K562 (cell line): ENCODE measurements at regions not wholly inside any gene's neighbourhood (a gene's known extent, or its start where the extent isn't known, plus 50 kb on each side); places are given as distances from the start of the nearest gene placed in this dataset.

Source experiments
- ATAC-seq: fragments of 200-7000 bp; cut with Tn5 transposase; 3 replicates; pipeline ENCODE4 v1.9.1; 2020; ENCODE audit warnings: moderate library complexity
- BruUV-seq: library from RNA; stranded (reverse); fragments of 400-500 nt; replicated peaks from 2 replicates; lab custom pipeline; 2021; lab: Mats Ljungman, UMichigan
- CTCF ChIA-PET: fragments of 300-600 bp; formaldehyde crosslinking; extraction: SDS; loops from one replicate; lab custom pipeline; 2021; ENCODE audit warnings: low intra/inter-chr PET ratio; lab: Yijun Ruan, JAX
- POLR2A ChIA-PET: fragments of 300-600, 350-650 bp; sonication (Branson Sonifier 250); formaldehyde crosslinking; extraction: SDS; loops from one replicate; lab custom pipeline; 2021; ENCODE audit warnings: antibody characterized with exemption, inconsistent platforms; lab: Yijun Ruan, JAX
- DNase-seq, 4 experiments: peaks; one replicate each; pipeline versions ENCODE4 v3.0.0 to v3.0.0-alpha.2; 2011 to 2018; ENCODE audit warnings: low spot score in 3 of 4, mixed read lengths in 3 of 4; ENCODE audit errors: extremely low read depth in 1 of 4
- FAIRE-seq: peaks from 2 replicates; lab custom pipeline; 2011; peaks lifted over from hg19 to GRCh38; lab: Jason Lieb, UNC
- H2AFZ ChIP-seq: 2 replicates; pipeline ENCODE4 v1.6.0; 2011; ENCODE audit warnings: low read depth, low read length, control low read depth, inconsistent platforms
- H3K27ac ChIP-seq: fragments of 200-600 bp; 3 replicates; pipeline ENCODE4 v1.8.0; 2011; ENCODE audit warnings: low read depth, mild to moderate bottlenecking, control low read depth, inconsistent platforms, low read length, moderate library complexity, mixed read lengths; ENCODE audit errors: extremely low read depth
- H3K27me3 ChIP-seq, 2 experiments: fragments of 300-600 bp in 1 of 2; 2 replicates in 1 of 2; 3 replicates in 1 of 2; pipeline versions ENCODE4 v1.6.0 to v1.8.0; 2011; ENCODE audit warnings: inconsistent platforms in 2 of 2, low read length in 2 of 2, mild to moderate bottlenecking in 1 of 2, mixed read lengths in 1 of 2, moderate library complexity in 1 of 2; ENCODE audit not compliant: control insufficient read depth in 2 of 2, insufficient read depth in 2 of 2
- H3K36me3 ChIP-seq: fragments of 300-600 bp; 3 replicates; pipeline ENCODE4 v1.8.0; 2011; ENCODE audit warnings: mild to moderate bottlenecking, low read length, inconsistent platforms; ENCODE audit not compliant: control insufficient read depth, insufficient read depth
- H3K4me1 ChIP-seq, 2 experiments: fragments of 200-600 bp in 1 of 2; replicated peaks in 1 of 2; 2 replicates in 1 of 2; 3 replicates in 1 of 2; pipeline versions ENCODE4 v1.5.1 to v1.8.0; 2011; ENCODE audit warnings: inconsistent platforms in 2 of 2, low read length in 2 of 2, mild to moderate bottlenecking in 1 of 2, mixed read lengths in 1 of 2, moderate library complexity in 1 of 2; ENCODE audit not compliant: control insufficient read depth in 2 of 2, insufficient read depth in 2 of 2
- H3K4me2 ChIP-seq: 2 replicates; pipeline ENCODE4 v1.6.1; 2011; ENCODE audit warnings: low read length, control low read depth, inconsistent platforms, mixed read lengths; ENCODE audit not compliant: insufficient read depth
- H3K4me3 ChIP-seq: fragments of 200-600 bp; sonication (generic), shearing (Covaris generic); 2 replicates; pipeline ENCODE4 v1.5.1; 2016; ENCODE audit warnings: control low read depth, inconsistent platforms
- H3K79me2 ChIP-seq: fragments of 200-600 bp; 3 replicates; pipeline ENCODE4 v1.8.0; 2011; ENCODE audit warnings: low read length, inconsistent platforms; ENCODE audit not compliant: control insufficient read depth, insufficient read depth
- H3K9ac ChIP-seq, 2 experiments: 2 replicates each; pipeline versions ENCODE4 v1.6.0 to v1.6.1; 2011; ENCODE audit warnings: low read depth in 2 of 2, low read length in 2 of 2, control low read depth in 1 of 2, inconsistent platforms in 1 of 2, mild to moderate bottlenecking in 1 of 2, mixed read lengths in 1 of 2; ENCODE audit not compliant: insufficient read depth in 1 of 2
- H3K9me1 ChIP-seq: one replicate; pipeline ENCODE4 v1.6.0; 2011; ENCODE audit warnings: inconsistent platforms, mild to moderate bottlenecking, low read length, moderate library complexity; ENCODE audit not compliant: control insufficient read depth, insufficient read depth
- H3K9me3 ChIP-seq: replicated peaks from 2 replicates; pipeline ENCODE4 v1.5.1; 2011; ENCODE audit warnings: low read depth, low read length, inconsistent platforms; ENCODE audit not compliant: control insufficient read depth, insufficient read depth
- H4K20me1 ChIP-seq: replicated peaks from 2 replicates; pipeline ENCODE4 v1.6.1; 2011; ENCODE audit warnings: low read length, inconsistent platforms, mixed read lengths; ENCODE audit not compliant: control insufficient read depth, insufficient read depth
- ATF1 ChIP-seq, 2 experiments: fragments of 450-650 bp in 1 of 2; IDR thresholded peaks; 2 replicates each; pipeline ENCODE4 v1.6.1; 2016; ENCODE audit warnings: missing compliant biosample characterization in 1 of 2, missing genetic modification characterization in 1 of 2
- BACH1 ChIP-seq: fragments of 200-800 bp; sonication (Bioruptor generic); IDR thresholded peaks from 2 replicates; pipeline ENCODE4 v1.6.1; 2016; ENCODE audit warnings: missing genetic modification characterization, missing compliant biosample characterization
- CBX8 ChIP-seq: fragments of 200-600 bp; sonication (generic); IDR thresholded peaks from 2 replicates; pipeline ENCODE4 v1.6.1; 2012; ENCODE audit warnings: borderline replicate concordance, mixed run types, low read depth, mild to moderate bottlenecking, moderate library complexity, mixed read lengths, low read length, control low read depth, inconsistent platforms; ENCODE audit not compliant: poor library complexity, severe bottlenecking; ENCODE audit errors: extremely low read depth
- CC2D1A ChIP-seq: fragments of 450-650 bp; IDR thresholded peaks from 2 replicates; pipeline ENCODE4 v1.6.1; 2017; ENCODE audit warnings: mild to moderate bottlenecking
- DACH1 ChIP-seq: fragments of 450-650 bp; IDR thresholded peaks from 2 replicates; pipeline ENCODE4 v1.6.1; 2018; ENCODE audit not compliant: partially characterized antibody
- EP400 ChIP-seq: fragments of 450-650 bp; IDR thresholded peaks from 2 replicates; pipeline ENCODE4 v1.6.1; 2017; ENCODE audit warnings: antibody characterized with exemption, mild to moderate bottlenecking, moderate library complexity
- GATAD2B ChIP-seq: fragments of 450-650 bp; IDR thresholded peaks from 2 replicates; pipeline ENCODE4 v1.6.1; 2017; ENCODE audit warnings: mild to moderate bottlenecking, borderline replicate concordance
- HDAC1 ChIP-seq, 2 experiments: fragments of 450-650 bp; IDR thresholded peaks; 2 replicates each; pipeline ENCODE4 v1.6.1; 2016 to 2017; ENCODE audit warnings: inconsistent platforms in 1 of 2, mild to moderate bottlenecking in 1 of 2, moderate library complexity in 1 of 2
- HIVEP1 ChIP-seq: fragments of 250-450 bp; sonication (Bioruptor Pico); IDR thresholded peaks from 2 replicates; pipeline ENCODE4 v1.4.0; 2020; ENCODE audit warnings: mild to moderate bottlenecking
- MTA1 ChIP-seq: fragments of 450-650 bp; IDR thresholded peaks from 2 replicates; pipeline ENCODE4 v1.6.1; 2017; ENCODE audit warnings: borderline replicate concordance
- NFIC ChIP-seq: fragments of 450-650 bp; IDR thresholded peaks from 2 replicates; pipeline ENCODE4 v1.6.1; 2017; ENCODE audit warnings: mild to moderate bottlenecking, inconsistent platforms
- NFIX ChIP-seq: fragments of 250-450 bp; sonication (Bioruptor Pico); IDR thresholded peaks from 2 replicates; pipeline ENCODE4 v1.4.0; 2020; ENCODE audit warnings: low read depth, mild to moderate bottlenecking, moderate library complexity
- TRIM24 ChIP-seq, 2 experiments: fragments of 450-650 bp; IDR thresholded peaks; 2 replicates each; pipeline ENCODE4 v1.6.1; 2016
- ZNF445 ChIP-seq: fragments of 250-450 bp; sonication (Bioruptor Pico); IDR thresholded peaks from 2 replicates; pipeline ENCODE4 v1.4.0; 2020; ENCODE audit warnings: low read depth, mild to moderate bottlenecking, moderate library complexity
- WGBS: fragments of 100-300 bp; shearing (Covaris generic); methylation state at CpG from one replicate; pipeline ENCODE4 v1.1.6; 2016; ENCODE audit warnings: low coverage, mixed read lengths; ENCODE audit not compliant: insufficient coverage; ENCODE audit errors: missing lambda C conversion rate; 5-methylcytosine and 5-hydroxymethylcytosine counted together
- in situ Hi-C: fragments of 300-500 bp; cut with MboI; formaldehyde crosslinking; loops from 4 replicates; pipeline ENCODE4 v1.15.0; 2018; ENCODE audit warnings: inconsistent platforms, mixed read lengths
- intact Hi-C: fragments of 100-400 bp; cut with micrococcal nuclease; formaldehyde crosslinking; loops from 2 replicates; pipeline ENCODE4 v1.14.2; 2022
- TF ChIP-seq, protein P1 (sequence below): fragments of 450-650 bp; IDR thresholded peaks from 2 replicates; pipeline ENCODE4 v1.6.1; 2016; ENCODE audit warnings: antibody characterized with exemption

DNA sequence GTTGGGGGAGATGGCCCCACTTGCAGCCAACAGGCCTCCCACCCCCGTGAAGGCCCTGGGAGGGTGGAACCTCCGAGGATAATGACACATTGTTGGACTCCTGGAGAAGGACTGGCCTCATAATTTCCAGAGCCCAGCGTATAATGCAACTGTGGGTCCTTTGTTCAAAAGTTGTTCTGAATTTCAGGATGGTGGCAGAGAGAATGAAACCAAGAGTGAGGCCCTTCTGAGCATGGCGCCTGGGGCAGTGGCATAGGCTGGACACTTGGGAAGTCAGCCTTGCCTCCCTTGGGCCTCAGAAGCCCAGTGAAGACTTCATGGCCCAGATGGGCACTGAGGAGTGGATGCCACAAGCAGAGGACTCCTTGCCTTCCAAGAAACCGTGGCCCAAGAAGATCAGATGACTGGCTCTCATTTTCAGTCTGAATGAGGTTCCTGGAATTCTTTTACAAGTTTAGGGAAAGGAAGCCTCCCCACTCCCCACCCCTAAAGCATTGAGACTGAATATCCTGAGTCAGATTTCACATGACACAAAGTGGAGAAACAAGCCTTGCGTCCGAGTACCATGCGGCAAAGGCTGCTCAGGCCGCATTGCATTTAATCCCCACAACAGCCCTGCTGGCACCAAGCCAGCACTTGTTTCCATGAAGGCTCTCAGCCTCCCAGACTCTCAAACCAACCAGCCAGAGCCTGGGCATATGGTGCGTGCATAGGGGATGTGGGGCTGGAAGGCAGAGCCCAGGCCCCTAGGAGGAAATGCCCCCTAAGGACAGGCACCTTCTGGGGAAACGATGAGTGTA is 96.7 kb upstream of the SMIM23 start:
- Histone ChIP-seq H3K36me3 (no peaks in the 10 kb centered on the region), H3K9me3 (0 out of 2 replicates have a peak, but pooled peaks cover 2% of the 10 kb centered on the region), H4K20me1 (no peaks in the 10 kb centered on the region), H3K79me2 (no peaks in the 10 kb centered on the region), H3K9me1 (no peaks in the 10 kb centered on the region), H3K27me3 (peaks cover 6 to 26% of the 10 kb centered on the region in 2 experiments; a peak in 3 of 5 replicates), H2AFZ (no peak overlapping the region), H3K4me2 (no peak overlapping the region), H3K9ac (no peak overlapping the region), H3K4me3 (no peak overlapping the region), H3K4me1 (no peaks in the 10 kb centered on the region), H3K27ac (no peak overlapping the region)
- no TSS peak for BruUV-seq
- intact Hi-C loops, result no loop called here
- DNase-seq, result peak in 3 of 4 experiments; percentile 3 to 34 (median 34)
- ChIA-PET POLR2A (no interaction called here), CTCF (no interaction called here)
- in situ Hi-C loops, result no loop called here
- WGBS, result 19% methylated on average over 11 of the region's 11 CpGs
- TF ChIP-seq NFIX (peak; percentile 51), ATF1 (CRISPR knock-in tag; IDR thresholded peaks at IDR 0.05) (no peak), ATF1 (tag; IDR thresholded peaks at IDR 0.05) (no peak), NFIC (peak; percentile 92)
- FAIRE-seq, result no peak
- ATAC-seq, result peak; percentile 21; the same call in 1 of the 3 replicates

DNA sequence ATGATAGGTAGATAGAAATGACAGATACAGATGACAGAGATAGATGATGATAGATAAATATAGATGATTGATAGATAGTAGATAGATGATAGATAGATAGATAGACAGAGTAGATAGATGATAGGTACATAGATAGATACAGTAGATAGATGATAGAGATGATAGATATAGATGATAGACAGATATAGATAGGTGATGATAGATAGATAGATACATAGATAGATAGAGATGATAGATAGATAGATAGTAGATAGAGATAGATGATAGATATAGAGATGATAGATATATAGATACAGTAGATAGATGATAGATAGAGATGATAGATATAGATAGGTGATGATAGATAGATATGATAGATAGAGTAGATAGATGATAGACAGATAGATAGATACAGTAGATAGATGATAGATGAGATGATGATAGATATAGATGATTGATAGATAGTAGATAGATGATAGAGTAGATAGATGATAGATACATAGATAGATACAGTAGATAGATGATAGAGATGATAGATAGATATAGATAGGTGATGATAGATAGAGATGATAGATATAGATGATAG is 95.7 kb upstream of the SMIM23 start:
- H3K36me3 ChIP-seq, result no peaks in the 10 kb centered on the region
- peaks cover 6 to 21% of the 10 kb centered on the region in 2 experiments; a peak in 3 of 5 replicates for H3K27me3 ChIP-seq

More for the DNA sequence above, 95.7 kb upstream of the SMIM23 start:
- H3K79me2 ChIP-seq, result no peaks in the 10 kb centered on the region
- no peak for ATAC-seq
- no peak overlapping the region for H3K4me3 ChIP-seq
- ChIA-PET CTCF (no interaction called here), POLR2A (no interaction called here)
- no peak for DNase-seq
- no peaks in the 10 kb centered on the region for H3K4me1 ChIP-seq
- H3K9me1 ChIP-seq, result no peaks in the 10 kb centered on the region
- no TSS peak for BruUV-seq
- intact Hi-C loops, result no loop called here
- H3K9me3 ChIP-seq, result 0 out of 2 replicates have a peak, but pooled peaks cover 2% of the 10 kb centered on the region
- no peak overlapping the region for H3K27ac ChIP-seq
- H3K4me2 ChIP-seq, result no peak overlapping the region
- in situ Hi-C loops, result no loop called here
- TF ChIP-seq GATAD2B (peak; percentile 30; the same call in 1 of the 2 replicates), TRIM24 (IDR thresholded peaks at IDR 0.05) (peak; percentile 9 to 36; a peak in 1 of 4 replicates), HIVEP1 (CRISPR knock-in tag) (no peak), BACH1 (tag) (no peak), ZNF445 (no peak), EP400 (peak; percentile 28; the same call in 1 of the 2 replicates), CC2D1A (no peak), CBX8 (no peak), DACH1 (peak; percentile 72), MTA1 (0 out of 2 replicates have a peak, but pooled peaks have one; percentile 10), HDAC1 (IDR thresholded peaks at IDR 0.05) (0 out of 4 replicates have a peak, but pooled peaks of 1 of the 2 experiments have one; percentile 18)
- TF ChIP-seq, protein P1, sequence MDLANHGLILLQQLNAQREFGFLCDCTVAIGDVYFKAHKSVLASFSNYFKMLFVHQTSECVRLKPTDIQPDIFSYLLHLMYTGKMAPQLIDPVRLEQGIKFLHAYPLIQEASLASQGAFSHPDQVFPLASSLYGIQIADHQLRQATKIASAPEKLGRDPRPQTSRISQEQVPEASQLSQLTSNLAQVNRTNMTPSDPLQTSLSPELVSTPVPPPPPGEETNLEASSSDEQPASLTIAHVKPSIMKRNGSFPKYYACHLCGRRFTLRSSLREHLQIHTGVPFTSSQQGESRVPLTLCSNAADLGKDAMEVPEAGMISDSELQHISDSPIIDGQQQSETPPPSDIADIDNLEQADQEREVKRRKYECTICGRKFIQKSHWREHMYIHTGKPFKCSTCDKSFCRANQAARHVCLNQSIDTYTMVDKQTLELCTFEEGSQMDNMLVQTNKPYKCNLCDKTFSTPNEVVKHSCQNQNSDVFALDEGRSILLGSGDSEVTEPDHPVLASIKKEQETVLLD, result peak; percentile 68
- TF ChIP-seq, all 486 proteins: peak for 7
- no peak for FAIRE-seq
- Histone ChIP-seq H3K9ac (no peak overlapping the region), H2AFZ (no peak overlapping the region), H4K20me1 (no peaks in the 10 kb centered on the region)
